Mesenchymal stem cell (in vitro differentiated cells and primary cell): ENCODE measurements at regions not wholly inside any gene's neighbourhood (a gene's known extent, or its start where the extent isn't known, plus 50 kb on each side); places are given as distances from the start of the nearest gene placed in this dataset.

ENCODE experiments used
- DNase-seq: peaks from one replicate; pipeline ENCODE4 v3.0.0-alpha.2; 2013
- H2AFZ ChIP-seq: one replicate; pipeline ENCODE4 v1.6.1; 2013; ENCODE audit warnings: low read depth, mild to moderate bottlenecking, control low read depth, inconsistent platforms, low read length, moderate library complexity
- H2AK5ac ChIP-seq: 2 replicates; pipeline ENCODE4 v1.6.1; 2013; ENCODE audit warnings: low read length, moderate library complexity, mild to moderate bottlenecking, inconsistent platforms; ENCODE audit not compliant: severe bottlenecking
- H2BK120ac ChIP-seq: one replicate; pipeline ENCODE4 v1.6.1; 2013; ENCODE audit warnings: low read depth, mild to moderate bottlenecking, inconsistent platforms, low read length, moderate library complexity
- H2BK12ac ChIP-seq, 2 experiments: one replicate each; pipeline ENCODE4 v1.6.1; 2013; ENCODE audit warnings: inconsistent platforms in 2 of 2, low read length in 2 of 2, mild to moderate bottlenecking in 2 of 2, moderate library complexity in 2 of 2, control low read depth in 1 of 2
- H2BK15ac ChIP-seq: one replicate; pipeline ENCODE4 v1.6.1; 2013; ENCODE audit warnings: mild to moderate bottlenecking, low read depth, inconsistent platforms; ENCODE audit not compliant: poor library complexity, severe bottlenecking
- H2BK5ac ChIP-seq: 2 replicates; pipeline ENCODE4 v1.6.1; 2013; ENCODE audit warnings: low read depth, mild to moderate bottlenecking, low read length, control low read depth, inconsistent platforms; ENCODE audit not compliant: poor library complexity, severe bottlenecking
- H3K14ac ChIP-seq, 2 experiments: one replicate each; pipeline ENCODE4 v1.6.1; 2013; ENCODE audit warnings: inconsistent platforms in 2 of 2, low read length in 2 of 2, control low read depth in 1 of 2, mild to moderate bottlenecking in 1 of 2, moderate library complexity in 1 of 2
- H3K18ac ChIP-seq, 2 experiments: one replicate each; pipeline ENCODE4 v1.6.1; 2013; ENCODE audit warnings: inconsistent platforms in 2 of 2, low read length in 2 of 2, control low read depth in 1 of 2, low read depth in 1 of 2, mild to moderate bottlenecking in 1 of 2
- H3K23ac ChIP-seq, 2 experiments: one replicate each; pipeline ENCODE4 v1.6.1; 2013; ENCODE audit warnings: inconsistent platforms in 2 of 2, low read length in 2 of 2, mild to moderate bottlenecking in 2 of 2, moderate library complexity in 2 of 2, control low read depth in 1 of 2
- H3K27ac ChIP-seq: 2 replicates; pipeline ENCODE4 v1.5.1; 2013; ENCODE audit warnings: mild to moderate bottlenecking, moderate library complexity, low read length, control low read depth, inconsistent platforms; ENCODE audit not compliant: poor library complexity, severe bottlenecking
- H3K27me3 ChIP-seq, 2 experiments: 2 replicates each; pipeline versions ENCODE4 v1.6.1 to v1.7.0; 2013; ENCODE audit warnings: low read length in 2 of 2, mild to moderate bottlenecking in 2 of 2, moderate library complexity in 2 of 2, control low read depth in 1 of 2, inconsistent platforms in 1 of 2; ENCODE audit not compliant: control insufficient read depth in 1 of 2, insufficient read depth in 1 of 2
- H3K36me3 ChIP-seq, 2 experiments: 2 replicates each; pipeline versions ENCODE4 v1.6.1 to v1.7.0; 2013; ENCODE audit warnings: low read length in 2 of 2, control low read depth in 1 of 2, inconsistent platforms in 1 of 2, low read depth in 1 of 2, mild to moderate bottlenecking in 1 of 2; ENCODE audit not compliant: insufficient read depth in 2 of 2, control insufficient read depth in 1 of 2
- H3K4ac ChIP-seq, 2 experiments: one replicate each; pipeline ENCODE4 v1.6.1; 2013; ENCODE audit warnings: inconsistent platforms in 2 of 2, low read length in 2 of 2, mild to moderate bottlenecking in 2 of 2, moderate library complexity in 2 of 2, control low read depth in 1 of 2, low read depth in 1 of 2
- H3K4me1 ChIP-seq: 2 replicates; pipeline ENCODE4 v1.6.1; 2013; ENCODE audit warnings: low read depth, low read length, control low read depth; ENCODE audit not compliant: control insufficient read depth, insufficient read depth
- H3K4me2 ChIP-seq: 2 replicates; pipeline ENCODE4 v1.6.1; 2013; ENCODE audit warnings: low read length, mild to moderate bottlenecking, inconsistent platforms; ENCODE audit not compliant: poor library complexity, severe bottlenecking
- H3K4me3 ChIP-seq, 2 experiments: 2 replicates each; pipeline versions ENCODE4 v1.5.1 to v1.7.0; 2013; ENCODE audit warnings: low read length in 2 of 2, mild to moderate bottlenecking in 2 of 2, control low read depth in 1 of 2, low read depth in 1 of 2; ENCODE audit not compliant: insufficient read depth in 1 of 2
- H3K79me1 ChIP-seq: replicated peaks from 2 replicates; pipeline ENCODE4 v1.6.1; 2013; ENCODE audit warnings: mild to moderate bottlenecking, control low read depth, low read length, inconsistent platforms; ENCODE audit not compliant: poor library complexity, severe bottlenecking
- H3K9ac ChIP-seq: 2 replicates; pipeline ENCODE4 v1.7.0; 2013; ENCODE audit warnings: mild to moderate bottlenecking, low read length, moderate library complexity
- H3K9me3 ChIP-seq: 2 replicates; pipeline ENCODE4 v1.7.0; 2013; ENCODE audit warnings: mild to moderate bottlenecking, low read length; ENCODE audit not compliant: control insufficient read depth
- H4K8ac ChIP-seq: one replicate; pipeline ENCODE4 v1.6.1; 2013; ENCODE audit warnings: inconsistent platforms, mild to moderate bottlenecking, low read length, moderate library complexity
- H4K91ac ChIP-seq: one replicate; pipeline ENCODE4 v1.6.1; 2013; ENCODE audit warnings: mild to moderate bottlenecking, low read length, inconsistent platforms
- WGBS: methylation state at CpG from one replicate; pipeline ENCODE4 v1.1.7; 2013; ENCODE audit warnings: mixed read lengths; 5-methylcytosine and 5-hydroxymethylcytosine counted together

DNA sequence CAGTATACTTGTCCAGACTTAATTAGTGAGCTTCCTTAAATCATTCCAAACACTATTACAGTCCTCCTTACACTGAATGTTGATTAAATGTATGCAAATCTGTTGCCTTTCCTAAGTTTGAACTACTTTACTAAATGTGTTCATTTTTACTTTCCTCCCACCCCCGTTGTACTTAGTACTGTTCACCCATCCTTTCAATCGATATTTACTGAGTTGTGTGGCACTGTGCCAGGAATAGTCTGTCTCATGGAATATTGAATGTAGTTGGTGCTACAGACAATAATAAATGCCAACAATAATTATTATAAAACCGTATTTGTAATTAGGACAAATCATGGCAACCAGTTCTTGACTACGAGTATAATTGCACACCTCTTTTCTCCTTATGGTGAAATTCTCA is 335.7 kb downstream of the GPR37 start:
- Histone ChIP-seq H3K4me3 (no peak overlapping the region), H3K27me3 (no peaks in the 10 kb centered on the region), H3K4me1 (no peaks in the 10 kb centered on the region), H2AK5ac (no peak overlapping the region), H3K23ac (no peak overlapping the region), H2BK120ac (no peak overlapping the region), H2AFZ (no peak overlapping the region), H2BK15ac (no peak overlapping the region), H3K4me2 (no peak overlapping the region), H3K36me3 (no peaks in the 10 kb centered on the region), H3K9me3 (no peaks in the 10 kb centered on the region), H3K14ac (no peak overlapping the region), H2BK12ac (no peak overlapping the region), H3K9ac (no peak overlapping the region), H3K79me1 (no peaks in the 10 kb centered on the region), H4K8ac (no peak overlapping the region), H3K18ac (no peak overlapping the region), H4K91ac (no peak overlapping the region), H2BK5ac (no peak overlapping the region), H3K27ac (no peak overlapping the region), H3K4ac (no peak overlapping the region)
- DNase-seq, result no peak
- 100% methylated on average over 1 of the region's 4 CpGs for WGBS

DNA sequence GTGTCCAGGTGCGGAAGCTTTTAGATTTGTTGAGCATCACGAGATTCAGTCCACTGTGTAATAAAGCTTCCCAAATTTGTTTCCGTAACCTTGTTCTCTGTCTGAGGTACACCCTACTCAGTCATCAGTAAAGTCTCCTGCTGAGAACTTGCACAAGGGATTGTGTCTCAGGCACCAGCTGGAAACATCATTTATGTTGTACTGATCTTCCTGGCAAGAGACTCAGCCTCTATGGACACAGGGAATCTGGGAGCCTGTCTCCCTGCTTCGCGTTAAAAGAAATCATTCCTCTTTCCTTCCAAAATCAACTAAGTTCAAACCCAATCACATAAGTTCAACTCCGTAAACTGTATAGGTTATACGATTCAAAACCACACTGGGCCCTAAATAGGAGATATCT is 336.8 kb downstream of the GPR37 start:
- H4K8ac ChIP-seq, result no peak overlapping the region
- H2AK5ac ChIP-seq, result no peak overlapping the region
- no peak overlapping the region for H3K4ac ChIP-seq
- no peaks in the 10 kb centered on the region for H3K9me3 ChIP-seq
- no peak overlapping the region for H3K18ac ChIP-seq
- 98% methylated on average over 6 of the region's 7 CpGs for WGBS
- no peak overlapping the region for H3K9ac ChIP-seq
- no peak overlapping the region for H2BK12ac ChIP-seq
- H3K4me3 ChIP-seq, result no peak overlapping the region
- H3K36me3 ChIP-seq, result no peaks in the 10 kb centered on the region
- H3K23ac ChIP-seq, result no peak overlapping the region
- H2BK15ac ChIP-seq, result no peak overlapping the region
- H3K4me2 ChIP-seq, result no peak overlapping the region
- no peak overlapping the region for H2BK120ac ChIP-seq
- no peaks in the 10 kb centered on the region for H3K27me3 ChIP-seq
- no peak overlapping the region for H2AFZ ChIP-seq
- no peak overlapping the region for H4K91ac ChIP-seq
- H3K27ac ChIP-seq, result no peak overlapping the region
- no peak for DNase-seq
- H3K14ac ChIP-seq, result no peak overlapping the region
- H3K79me1 ChIP-seq, result no peaks in the 10 kb centered on the region
- no peaks in the 10 kb centered on the region for H3K4me1 ChIP-seq
- no peak overlapping the region for H2BK5ac ChIP-seq

DNA sequence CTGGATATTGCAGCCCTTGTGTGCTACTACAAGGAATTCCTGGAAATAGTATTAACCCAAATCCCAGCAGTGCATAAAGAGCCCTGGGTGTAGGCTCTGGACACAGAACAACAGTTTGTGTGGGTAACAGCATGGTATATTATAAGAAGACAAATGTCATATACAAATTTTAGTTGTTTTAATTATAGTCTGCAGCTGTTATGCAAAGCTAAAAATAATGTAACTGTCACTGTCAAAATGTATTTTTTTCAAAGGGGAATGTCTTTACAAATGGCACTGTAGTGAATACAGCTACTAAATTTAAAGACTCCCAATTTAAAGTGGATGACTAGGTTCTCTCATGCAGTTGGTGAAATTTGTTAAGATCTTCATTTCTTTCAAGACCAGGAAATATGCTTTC is 339.0 kb downstream of the GPR37 start:
- no peak overlapping the region for H3K9ac ChIP-seq
- no peaks in the 10 kb centered on the region for H3K4me1 ChIP-seq
- no peak overlapping the region for H2BK15ac ChIP-seq
- H3K27me3 ChIP-seq, result no peaks in the 10 kb centered on the region
- H3K27ac ChIP-seq, result no peak overlapping the region
- H2BK120ac ChIP-seq, result no peak overlapping the region
- no peak overlapping the region for H4K8ac ChIP-seq
- no peak overlapping the region for H2AFZ ChIP-seq
- no peak overlapping the region for H3K14ac ChIP-seq
- no peak overlapping the region for H2BK5ac ChIP-seq
- no peaks in the 10 kb centered on the region for H3K36me3 ChIP-seq
- no peak overlapping the region for H4K91ac ChIP-seq
- no peak overlapping the region for H3K4me3 ChIP-seq
- no peak overlapping the region for H3K23ac ChIP-seq
- H3K18ac ChIP-seq, result no peak overlapping the region
- H3K79me1 ChIP-seq, result no peaks in the 10 kb centered on the region
- H3K4ac ChIP-seq, result no peak overlapping the region
- peaks cover 4% of the 10 kb centered on the region for H3K9me3 ChIP-seq
- H2BK12ac ChIP-seq, result no peak overlapping the region
- H2AK5ac ChIP-seq, result no peak overlapping the region
- no peak overlapping the region for H3K4me2 ChIP-seq
- DNase-seq, result no peak

DNA sequence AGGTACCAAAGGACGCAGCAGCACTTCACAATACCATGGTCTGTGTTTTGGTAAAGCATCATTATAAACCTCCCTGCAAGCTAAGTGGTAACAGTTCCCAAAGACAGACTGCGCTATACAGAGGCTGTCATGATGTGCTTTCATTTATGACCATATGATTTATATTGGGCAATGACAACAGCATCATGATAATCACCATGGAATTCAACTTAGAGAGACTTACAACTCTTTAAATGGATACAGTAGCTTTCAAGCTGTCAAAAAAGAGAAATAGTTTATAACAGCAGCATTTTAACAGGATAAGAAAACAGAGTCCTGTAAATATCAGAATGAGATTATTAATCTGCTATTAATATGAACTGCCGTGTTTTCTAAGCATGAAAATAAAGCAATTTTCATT is 341.7 kb downstream of the GPR37 start:
- no peak overlapping the region for H3K9ac ChIP-seq
- H2BK120ac ChIP-seq, result no peak overlapping the region
- no peak overlapping the region for H2BK5ac ChIP-seq
- no peaks in the 10 kb centered on the region for H3K79me1 ChIP-seq
- no peak overlapping the region for H3K4me2 ChIP-seq
- H3K36me3 ChIP-seq, result no peaks in the 10 kb centered on the region
- H2BK12ac ChIP-seq, result no peak overlapping the region
- H3K23ac ChIP-seq, result no peak overlapping the region
- WGBS, result 94% methylated on average over 1 of the region's 3 CpGs
- no peak overlapping the region for H4K8ac ChIP-seq
- no peak overlapping the region for H3K18ac ChIP-seq
- no peaks in the 10 kb centered on the region for H3K27me3 ChIP-seq
- no peak overlapping the region for H3K27ac ChIP-seq
- no peak overlapping the region for H2BK15ac ChIP-seq
- no peak overlapping the region for H2AFZ ChIP-seq
- no peak overlapping the region for H4K91ac ChIP-seq
- no peak overlapping the region for H2AK5ac ChIP-seq
- no peaks in the 10 kb centered on the region for H3K4me1 ChIP-seq
- DNase-seq, result no peak
- H3K4me3 ChIP-seq, result no peak overlapping the region
- no peak overlapping the region for H3K14ac ChIP-seq
- H3K9me3 ChIP-seq, result peaks cover 4% of the 10 kb centered on the region
- no peak overlapping the region for H3K4ac ChIP-seq
